Uterus (tissue), 2 donors: ENCODE measurements at regions not wholly inside any gene's neighbourhood (a gene's known extent, or its start where the extent isn't known, plus 50 kb on each side); places are given as distances from the start of the nearest gene placed in this dataset.

Experiments
- POLR2A ChIP-seq, 2 donors: fragments of 450-650 bp; IDR thresholded peaks; one replicate each; pipeline ENCODE4 v1.6.1; 2016; ENCODE audit warnings: antibody characterized with exemption in 2 of 2, mild to moderate bottlenecking in 1 of 2, moderate library complexity in 1 of 2
- TF ChIP-seq, protein P1 (sequence below), 4 experiments: fragments of 200-600 bp in 2 of 4; fragments of 450-650 bp in 2 of 4; sonication (generic) in 2 of 4; IDR thresholded peaks; one replicate each; pipeline ENCODE4 v1.5.1; 2016 to 2019; ENCODE audit warnings: antibody characterized with exemption in 4 of 4, mild to moderate bottlenecking in 2 of 4, moderate library complexity in 1 of 4

GRCh38 chr10:123607386-123607785 lies 58.8 kb upstream of the GPR26 start:
- TF ChIP-seq, protein P1, sequence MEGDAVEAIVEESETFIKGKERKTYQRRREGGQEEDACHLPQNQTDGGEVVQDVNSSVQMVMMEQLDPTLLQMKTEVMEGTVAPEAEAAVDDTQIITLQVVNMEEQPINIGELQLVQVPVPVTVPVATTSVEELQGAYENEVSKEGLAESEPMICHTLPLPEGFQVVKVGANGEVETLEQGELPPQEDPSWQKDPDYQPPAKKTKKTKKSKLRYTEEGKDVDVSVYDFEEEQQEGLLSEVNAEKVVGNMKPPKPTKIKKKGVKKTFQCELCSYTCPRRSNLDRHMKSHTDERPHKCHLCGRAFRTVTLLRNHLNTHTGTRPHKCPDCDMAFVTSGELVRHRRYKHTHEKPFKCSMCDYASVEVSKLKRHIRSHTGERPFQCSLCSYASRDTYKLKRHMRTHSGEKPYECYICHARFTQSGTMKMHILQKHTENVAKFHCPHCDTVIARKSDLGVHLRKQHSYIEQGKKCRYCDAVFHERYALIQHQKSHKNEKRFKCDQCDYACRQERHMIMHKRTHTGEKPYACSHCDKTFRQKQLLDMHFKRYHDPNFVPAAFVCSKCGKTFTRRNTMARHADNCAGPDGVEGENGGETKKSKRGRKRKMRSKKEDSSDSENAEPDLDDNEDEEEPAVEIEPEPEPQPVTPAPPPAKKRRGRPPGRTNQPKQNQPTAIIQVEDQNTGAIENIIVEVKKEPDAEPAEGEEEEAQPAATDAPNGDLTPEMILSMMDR (IDR thresholded peaks at IDR 0.05), result no peak
- no peak for TF ChIP-seq POLR2A (IDR thresholded peaks at IDR 0.05)
